ENCODE measurements at regions not wholly inside any gene's neighbourhood (a gene's known extent, or its start where the extent isn't known, plus 50 kb on each side); places are given as distances from the start of the nearest gene placed in this dataset.

DNA sequence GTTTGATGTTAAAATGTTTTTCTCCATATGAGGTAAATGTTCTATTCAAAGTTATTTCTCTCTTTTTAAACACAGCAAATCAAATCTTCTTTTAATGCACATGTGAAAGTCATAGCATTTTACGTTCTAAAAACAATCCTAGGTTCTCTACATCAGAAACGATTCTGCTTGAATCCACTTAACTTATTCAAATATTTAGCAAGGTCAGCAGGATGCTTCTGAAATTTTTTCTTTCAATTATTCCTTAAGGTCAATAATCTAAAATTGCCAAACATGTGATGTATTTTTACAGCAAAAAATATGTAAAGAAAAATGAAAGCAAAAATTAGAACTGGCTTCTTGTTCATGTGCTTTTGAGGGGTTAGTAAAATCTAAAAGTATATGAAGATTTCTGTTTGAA lies 106.7 kb downstream of the TM2D1 start:
- no peak for TF ChIP-seq U2AF2 (IDR thresholded peaks at IDR 0.05; ENCODE audit: low read depth, low read length)
- no peak for TF ChIP-seq POLR2AphosphoS5 (IDR thresholded peaks at IDR 0.05; ENCODE audit: low read depth, low read length)
- TF ChIP-seq ZMYM3 (CRISPR knock-in tag; IDR thresholded peaks at IDR 0.05): no peak
- TF ChIP-seq, protein P1, sequence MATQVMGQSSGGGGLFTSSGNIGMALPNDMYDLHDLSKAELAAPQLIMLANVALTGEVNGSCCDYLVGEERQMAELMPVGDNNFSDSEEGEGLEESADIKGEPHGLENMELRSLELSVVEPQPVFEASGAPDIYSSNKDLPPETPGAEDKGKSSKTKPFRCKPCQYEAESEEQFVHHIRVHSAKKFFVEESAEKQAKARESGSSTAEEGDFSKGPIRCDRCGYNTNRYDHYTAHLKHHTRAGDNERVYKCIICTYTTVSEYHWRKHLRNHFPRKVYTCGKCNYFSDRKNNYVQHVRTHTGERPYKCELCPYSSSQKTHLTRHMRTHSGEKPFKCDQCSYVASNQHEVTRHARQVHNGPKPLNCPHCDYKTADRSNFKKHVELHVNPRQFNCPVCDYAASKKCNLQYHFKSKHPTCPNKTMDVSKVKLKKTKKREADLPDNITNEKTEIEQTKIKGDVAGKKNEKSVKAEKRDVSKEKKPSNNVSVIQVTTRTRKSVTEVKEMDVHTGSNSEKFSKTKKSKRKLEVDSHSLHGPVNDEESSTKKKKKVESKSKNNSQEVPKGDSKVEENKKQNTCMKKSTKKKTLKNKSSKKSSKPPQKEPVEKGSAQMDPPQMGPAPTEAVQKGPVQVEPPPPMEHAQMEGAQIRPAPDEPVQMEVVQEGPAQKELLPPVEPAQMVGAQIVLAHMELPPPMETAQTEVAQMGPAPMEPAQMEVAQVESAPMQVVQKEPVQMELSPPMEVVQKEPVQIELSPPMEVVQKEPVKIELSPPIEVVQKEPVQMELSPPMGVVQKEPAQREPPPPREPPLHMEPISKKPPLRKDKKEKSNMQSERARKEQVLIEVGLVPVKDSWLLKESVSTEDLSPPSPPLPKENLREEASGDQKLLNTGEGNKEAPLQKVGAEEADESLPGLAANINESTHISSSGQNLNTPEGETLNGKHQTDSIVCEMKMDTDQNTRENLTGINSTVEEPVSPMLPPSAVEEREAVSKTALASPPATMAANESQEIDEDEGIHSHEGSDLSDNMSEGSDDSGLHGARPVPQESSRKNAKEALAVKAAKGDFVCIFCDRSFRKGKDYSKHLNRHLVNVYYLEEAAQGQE (IDR thresholded peaks at IDR 0.05; ENCODE audit: borderline replicate concordance in 1 of 2, low read depth in 1 of 2, low read length in 2 of 2): no peak
- no peak for TF ChIP-seq HDAC6 (IDR thresholded peaks at IDR 0.05; ENCODE audit: low read depth, low read length)
- no peak for TF ChIP-seq IKZF1 (IDR thresholded peaks at IDR 0.05)

Data from HepG2 (cell line).